ENCODE measurements at regions not wholly inside any gene's neighbourhood (a gene's known extent, or its start where the extent isn't known, plus 50 kb on each side); places are given as distances from the start of the nearest gene placed in this dataset.

GRCh38 chr1:109818988-109819764, 55.5 kb upstream of the EPS8L3 start:
- TF ChIP-seq CTCF (IDR thresholded peaks at IDR 0.05; ENCODE audit: low read depth, low read length) = no peak
- no peak overlapping the region for H3K4me3 ChIP-seq (replicated peaks in 1 of 2; ENCODE audit: low read depth in 2 of 2, low read length in 2 of 2)
- DNase-seq (ENCODE audit: low read depth in 2 of 2) = no peak

- no peak overlapping the region for H3K4me3 ChIP-seq (replicated peaks in 1 of 2; ENCODE audit: low read depth in 2 of 2, low read length in 2 of 2)
- TF ChIP-seq CTCF (IDR thresholded peaks at IDR 0.05; ENCODE audit: low read depth, low read length) = no peak
- peak in 1 of 2 donors; percentile 37 for DNase-seq (ENCODE audit: low read depth in 2 of 2)
These were observed 54.7 kb upstream of the EPS8L3 start for GRCh38 chr1:109818271-109818987.

- no peak for TF ChIP-seq CTCF (IDR thresholded peaks at IDR 0.05; ENCODE audit: low read depth, low read length)
- no peak overlapping the region for H3K4me3 ChIP-seq (replicated peaks in 1 of 2; ENCODE audit: low read depth in 2 of 2, low read length in 2 of 2)
- DNase-seq (ENCODE audit: low read depth in 2 of 2) = no peak
These were observed 54.2 kb upstream of the EPS8L3 start for GRCh38 chr1:109817881-109818270.

- no peak for DNase-seq (ENCODE audit: low read depth in 2 of 2)
- no peak for TF ChIP-seq CTCF (IDR thresholded peaks at IDR 0.05; ENCODE audit: low read depth, low read length)
- H3K4me3 ChIP-seq (replicated peaks in 1 of 2; ENCODE audit: low read depth in 2 of 2, low read length in 2 of 2) = no peak overlapping the region
These were observed 53.3 kb upstream of the EPS8L3 start for GRCh38 chr1:109816975-109817535.

- DNase-seq (ENCODE audit: low read depth in 2 of 2) = peak in 1 of 2 donors; percentile 52
These were observed 52.6 kb upstream of the EPS8L3 start for GRCh38 chr1:109816175-109816811.

More at GRCh38 chr1:109816175-109816811, 52.6 kb upstream of the EPS8L3 start:
- H3K4me3 ChIP-seq (replicated peaks in 1 of 2; ENCODE audit: low read depth in 2 of 2, low read length in 2 of 2) = no peak overlapping the region
- TF ChIP-seq CTCF (IDR thresholded peaks at IDR 0.05; ENCODE audit: low read depth, low read length) = no peak

Data from cardiac fibroblast (primary cell).